Fibroblast of pulmonary artery (primary cell): ENCODE measurements at regions not wholly inside any gene's neighbourhood (a gene's known extent, or its start where the extent isn't known, plus 50 kb on each side); places are given as distances from the start of the nearest gene placed in this dataset.

Experiments used
- DNase-seq: peaks from one replicate; pipeline ENCODE4 v3.0.0-alpha.2; 2010; ENCODE audit warnings: low read depth
- H3K4me3 ChIP-seq: replicated peaks from 2 replicates; pipeline ENCODE4 v1.5.1; 2011; ENCODE audit warnings: low read depth, mild to moderate bottlenecking, control low read depth, low read length, moderate library complexity
- TF ChIP-seq, protein P1 (sequence below): IDR thresholded peaks from 2 replicates; pipeline ENCODE4 v1.5.1; 2011; ENCODE audit warnings: mild to moderate bottlenecking, control low read depth, low read length, inconsistent platforms; ENCODE audit errors: missing control alignments

DNA sequence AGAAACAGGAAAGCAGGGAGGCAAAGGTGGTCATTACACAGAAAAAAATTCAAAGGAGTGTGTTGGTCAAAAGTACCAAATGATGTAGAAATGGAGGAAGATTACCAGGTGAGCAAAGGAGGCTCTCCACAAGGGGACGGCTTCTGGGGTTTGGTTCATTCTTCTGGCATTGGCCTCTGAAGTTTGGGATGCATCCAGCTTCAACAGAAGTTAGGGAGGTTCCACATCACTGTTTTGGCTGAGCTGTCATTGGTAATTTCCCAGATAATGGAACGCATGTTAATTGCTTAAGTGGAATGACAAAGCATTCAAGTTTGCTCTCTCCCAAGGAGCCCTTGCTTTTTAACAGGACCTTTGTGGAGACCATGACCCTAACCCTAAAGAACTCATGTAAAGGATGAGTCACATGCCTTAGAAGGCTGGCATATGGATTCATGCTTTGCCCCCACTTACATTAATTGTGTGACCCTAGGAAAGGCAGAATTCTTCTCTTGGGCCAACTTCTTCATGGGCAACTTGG is 398.6 kb downstream of the GPAM start:
- DNase-seq = no peak
- TF ChIP-seq, protein P1, sequence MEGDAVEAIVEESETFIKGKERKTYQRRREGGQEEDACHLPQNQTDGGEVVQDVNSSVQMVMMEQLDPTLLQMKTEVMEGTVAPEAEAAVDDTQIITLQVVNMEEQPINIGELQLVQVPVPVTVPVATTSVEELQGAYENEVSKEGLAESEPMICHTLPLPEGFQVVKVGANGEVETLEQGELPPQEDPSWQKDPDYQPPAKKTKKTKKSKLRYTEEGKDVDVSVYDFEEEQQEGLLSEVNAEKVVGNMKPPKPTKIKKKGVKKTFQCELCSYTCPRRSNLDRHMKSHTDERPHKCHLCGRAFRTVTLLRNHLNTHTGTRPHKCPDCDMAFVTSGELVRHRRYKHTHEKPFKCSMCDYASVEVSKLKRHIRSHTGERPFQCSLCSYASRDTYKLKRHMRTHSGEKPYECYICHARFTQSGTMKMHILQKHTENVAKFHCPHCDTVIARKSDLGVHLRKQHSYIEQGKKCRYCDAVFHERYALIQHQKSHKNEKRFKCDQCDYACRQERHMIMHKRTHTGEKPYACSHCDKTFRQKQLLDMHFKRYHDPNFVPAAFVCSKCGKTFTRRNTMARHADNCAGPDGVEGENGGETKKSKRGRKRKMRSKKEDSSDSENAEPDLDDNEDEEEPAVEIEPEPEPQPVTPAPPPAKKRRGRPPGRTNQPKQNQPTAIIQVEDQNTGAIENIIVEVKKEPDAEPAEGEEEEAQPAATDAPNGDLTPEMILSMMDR = no peak
- H3K4me3 ChIP-seq = no peak overlapping the region

DNA sequence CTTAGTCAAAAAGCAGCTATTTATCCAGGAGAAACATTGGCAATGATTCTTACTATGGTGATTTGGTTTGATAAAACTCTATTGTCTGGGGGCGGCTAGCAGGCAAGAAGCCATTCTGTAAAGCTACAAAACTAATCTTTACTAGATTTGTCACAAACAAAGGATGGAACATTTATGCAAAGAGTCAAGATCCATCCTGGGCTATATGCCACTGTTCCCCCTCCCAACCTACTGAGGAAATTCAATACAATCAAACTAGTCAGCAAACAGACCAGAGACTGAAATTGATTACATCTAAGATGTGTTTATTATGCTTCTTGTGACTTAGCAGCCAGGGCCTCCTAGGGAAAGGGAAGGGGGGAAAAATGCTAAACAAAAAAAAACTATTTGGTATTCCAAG is 397.6 kb downstream of the GPAM start:
- TF ChIP-seq, protein P1 = no peak
- no peak for DNase-seq
- no peak overlapping the region for H3K4me3 ChIP-seq

- TF ChIP-seq, protein P1 = no peak
- no peak for DNase-seq
- H3K4me3 ChIP-seq = no peak overlapping the region
Observed at GRCh38 chr10:111789821-111790220, 393.7 kb downstream of the GPAM start.

DNA sequence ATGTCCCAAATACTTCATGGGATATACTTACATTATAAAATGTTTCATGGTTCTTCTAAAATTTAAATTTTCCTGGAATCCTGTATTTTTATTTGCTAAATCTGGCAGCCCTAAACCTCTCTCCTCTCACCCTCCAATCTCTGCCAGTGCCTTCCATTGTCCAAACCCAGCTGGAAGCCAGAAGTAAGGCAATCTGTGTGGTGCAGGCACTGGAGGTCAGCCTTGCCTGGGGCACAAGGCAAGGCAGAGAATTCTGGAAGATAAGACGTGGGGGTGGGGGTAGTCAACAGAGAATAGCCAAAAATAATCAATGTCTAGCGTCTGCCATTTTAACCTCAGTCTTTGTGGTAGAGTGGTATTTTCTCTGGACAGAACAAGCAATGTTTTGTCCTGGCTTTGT is 381.7 kb downstream of the GPAM start:
- DNase-seq = no peak
- TF ChIP-seq, protein P1 = no peak
- H3K4me3 ChIP-seq = no peak overlapping the region

DNA sequence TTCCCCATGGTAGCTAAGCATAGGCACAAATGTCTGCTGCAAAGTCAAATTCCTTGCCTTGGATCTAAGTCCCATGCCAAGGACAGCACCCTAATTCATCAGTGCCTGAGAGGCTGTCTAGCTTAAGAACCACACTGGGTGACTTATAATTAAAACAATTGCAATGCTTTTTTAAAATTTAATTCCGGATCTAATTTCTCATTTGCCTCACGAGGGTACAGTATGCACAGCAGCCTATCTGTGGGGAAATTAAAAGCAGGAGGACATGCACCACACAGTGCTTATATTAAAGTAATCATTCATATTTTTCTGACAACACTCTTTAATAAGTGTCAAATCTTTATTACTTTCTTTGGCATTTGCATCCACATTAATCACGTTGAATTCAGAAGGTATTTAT is 378.8 kb downstream of the GPAM start:
- no peak for DNase-seq
- TF ChIP-seq, protein P1 = no peak
- H3K4me3 ChIP-seq = no peak overlapping the region

DNA sequence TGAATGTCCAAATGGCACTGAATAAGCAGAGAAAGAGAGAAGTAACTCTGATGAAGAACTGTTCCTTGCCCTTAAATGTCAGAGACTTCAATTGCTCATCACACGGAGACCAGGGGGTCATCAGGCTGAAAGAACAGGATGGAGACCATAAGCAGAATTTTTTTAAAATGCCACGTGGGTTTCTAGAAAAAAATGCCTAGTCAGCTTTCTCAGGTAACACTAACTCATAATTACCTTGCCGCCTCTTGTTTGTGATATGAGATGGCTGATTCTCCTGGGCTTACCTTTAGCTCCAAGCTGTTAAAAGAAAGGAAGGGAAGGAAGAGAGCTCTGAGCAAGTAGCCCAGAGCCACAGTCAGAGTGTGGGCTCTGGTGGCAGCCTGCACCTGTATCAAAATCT is 372.0 kb downstream of the GPAM start:
- DNase-seq = no peak
- no peak overlapping the region for H3K4me3 ChIP-seq
- TF ChIP-seq, protein P1 = no peak

GRCh38 chr10:111820471-111820870 is 363.1 kb downstream of the GPAM start:
- no peak for DNase-seq
- TF ChIP-seq, protein P1 = no peak
- H3K4me3 ChIP-seq = no peak overlapping the region
